Choroid plexus epithelial cell (primary cell): ENCODE measurements at regions not wholly inside any gene's neighbourhood (a gene's known extent, or its start where the extent isn't known, plus 50 kb on each side); places are given as distances from the start of the nearest gene placed in this dataset.

Experiments used
- DNase-seq: peaks from one replicate; pipeline ENCODE4 v3.0.0-alpha.2; 2010; ENCODE audit warnings: low read depth
- H3K4me3 ChIP-seq: 2 replicates; pipeline ENCODE4 v1.5.1; 2011; ENCODE audit warnings: low read depth, mild to moderate bottlenecking, control low read depth, low read length, moderate library complexity
- CTCF ChIP-seq: conservative IDR thresholded peaks from 2 replicates; pipeline ENCODE4 v1.5.1; 2011; ENCODE audit warnings: low read depth, mild to moderate bottlenecking, control low read depth, inconsistent platforms, low read length, moderate library complexity

GRCh38 chr4:31702326-31702725 lies 982.2 kb downstream of the PCDH7 start:
- H3K4me3 ChIP-seq, result no peak overlapping the region
- DNase-seq, result peak; percentile 27
- TF ChIP-seq CTCF, result no peak

GRCh38 chr4:31714238-31714637 lies 994.1 kb downstream of the PCDH7 start:
- no peak for TF ChIP-seq CTCF
- no peak overlapping the region for H3K4me3 ChIP-seq
- DNase-seq, result no peak

GRCh38 chr4:31715302-31715701 lies 995.1 kb downstream of the PCDH7 start:
- H3K4me3 ChIP-seq, result no peak overlapping the region
- TF ChIP-seq CTCF, result no peak
- DNase-seq, result peak; percentile 22

- DNase-seq, result no peak
- TF ChIP-seq CTCF, result no peak
- no peak overlapping the region for H3K4me3 ChIP-seq
Observed at GRCh38 chr4:31727030-31727429, 1006.9 kb downstream of the PCDH7 start.

GRCh38 chr4:31735004-31735403 lies 1014.8 kb downstream of the PCDH7 start:
- no peak overlapping the region for H3K4me3 ChIP-seq
- DNase-seq, result no peak
- TF ChIP-seq CTCF, result no peak

GRCh38 chr4:31737419-31737818 lies 1017.2 kb downstream of the PCDH7 start:
- H3K4me3 ChIP-seq, result no peak overlapping the region
- TF ChIP-seq CTCF, result no peak
- DNase-seq, result no peak

GRCh38 chr4:31741326-31741725 lies 1021.2 kb downstream of the PCDH7 start:
- TF ChIP-seq CTCF, result no peak
- H3K4me3 ChIP-seq, result no peak overlapping the region
- peak; percentile 13 for DNase-seq
